ENCODE measurements at regions not wholly inside any gene's neighbourhood (a gene's known extent, or its start where the extent isn't known, plus 50 kb on each side); places are given as distances from the start of the nearest gene placed in this dataset.

- Mint-ChIP-seq H3K4me3 (no peak overlapping the region), H3K36me3 (ENCODE audit: low read depth) (no peaks in the 10 kb centered on the region), H3K27ac (no peak overlapping the region), H3K27me3 (ENCODE audit: low read depth) (peaks cover 6% of the 10 kb centered on the region), H3K9me3 (no peaks in the 10 kb centered on the region), H3K4me1 (no peaks in the 10 kb centered on the region)
- TF ChIP-seq CTCF (IDR thresholded peaks at IDR 0.05; ENCODE audit: unreplicated experiment in 3 of 3): no peak
These were observed 612.9 kb upstream of the BTBD3 start for GRCh38 chr20:11304795-11305194.

GRCh38 chr20:11305406-11305805 is 612.3 kb upstream of the BTBD3 start:
- H3K4me1 Mint-ChIP-seq: no peaks in the 10 kb centered on the region
- TF ChIP-seq CTCF (IDR thresholded peaks at IDR 0.05; ENCODE audit: unreplicated experiment in 3 of 3): no peak
- H3K27me3 Mint-ChIP-seq (ENCODE audit: low read depth): peaks cover 6% of the 10 kb centered on the region
- H3K36me3 Mint-ChIP-seq (ENCODE audit: low read depth): no peaks in the 10 kb centered on the region
- no peak overlapping the region for H3K27ac Mint-ChIP-seq
- no peak overlapping the region for H3K4me3 Mint-ChIP-seq
- H3K9me3 Mint-ChIP-seq: no peaks in the 10 kb centered on the region

GRCh38 chr20:11311659-11312224 is 606.0 kb upstream of the BTBD3 start:
- no peak overlapping the region for H3K27ac Mint-ChIP-seq
- H3K9me3 Mint-ChIP-seq: peaks cover 14% of the 10 kb centered on the region
- H3K36me3 Mint-ChIP-seq (ENCODE audit: low read depth): no peaks in the 10 kb centered on the region
- H3K27me3 Mint-ChIP-seq (ENCODE audit: low read depth): no peaks in the 10 kb centered on the region
- H3K4me3 Mint-ChIP-seq: no peak overlapping the region
- H3K4me1 Mint-ChIP-seq: no peaks in the 10 kb centered on the region
- no peak for TF ChIP-seq CTCF (IDR thresholded peaks at IDR 0.05; ENCODE audit: unreplicated experiment in 3 of 3)

- peaks cover 34% of the 10 kb centered on the region for H3K9me3 Mint-ChIP-seq
- no peak overlapping the region for H3K27ac Mint-ChIP-seq
- H3K4me1 Mint-ChIP-seq: no peaks in the 10 kb centered on the region
- H3K27me3 Mint-ChIP-seq (ENCODE audit: low read depth): no peaks in the 10 kb centered on the region
- TF ChIP-seq CTCF (IDR thresholded peaks at IDR 0.05; ENCODE audit: unreplicated experiment in 3 of 3): no peak
- H3K4me3 Mint-ChIP-seq: no peak overlapping the region
- no peaks in the 10 kb centered on the region for H3K36me3 Mint-ChIP-seq (ENCODE audit: low read depth)
These were observed 602.2 kb upstream of the BTBD3 start for GRCh38 chr20:11315525-11315924.

GRCh38 chr20:11316244-11316643 is 601.4 kb upstream of the BTBD3 start:
- Mint-ChIP-seq H3K4me3 (no peak overlapping the region), H3K27me3 (ENCODE audit: low read depth) (no peaks in the 10 kb centered on the region), H3K27ac (no peak overlapping the region), H3K9me3 (peaks cover 36% of the 10 kb centered on the region), H3K36me3 (ENCODE audit: low read depth) (peaks cover 4% of the 10 kb centered on the region), H3K4me1 (no peaks in the 10 kb centered on the region)
- no peak for TF ChIP-seq CTCF (IDR thresholded peaks at IDR 0.05; ENCODE audit: unreplicated experiment in 3 of 3)

- Mint-ChIP-seq H3K9me3 (peaks cover 41% of the 10 kb centered on the region), H3K27ac (no peak overlapping the region), H3K4me1 (no peaks in the 10 kb centered on the region), H3K36me3 (ENCODE audit: low read depth) (peaks cover 7% of the 10 kb centered on the region), H3K27me3 (ENCODE audit: low read depth) (no peaks in the 10 kb centered on the region), H3K4me3 (no peak overlapping the region)
- no peak for TF ChIP-seq CTCF (IDR thresholded peaks at IDR 0.05; ENCODE audit: unreplicated experiment in 3 of 3)
These were observed 597.7 kb upstream of the BTBD3 start for GRCh38 chr20:11320033-11320432.

Measured in nephron (organoid).